ENCODE measurements at regions not wholly inside any gene's neighbourhood (a gene's known extent, or its start where the extent isn't known, plus 50 kb on each side); places are given as distances from the start of the nearest gene placed in this dataset.

DNA sequence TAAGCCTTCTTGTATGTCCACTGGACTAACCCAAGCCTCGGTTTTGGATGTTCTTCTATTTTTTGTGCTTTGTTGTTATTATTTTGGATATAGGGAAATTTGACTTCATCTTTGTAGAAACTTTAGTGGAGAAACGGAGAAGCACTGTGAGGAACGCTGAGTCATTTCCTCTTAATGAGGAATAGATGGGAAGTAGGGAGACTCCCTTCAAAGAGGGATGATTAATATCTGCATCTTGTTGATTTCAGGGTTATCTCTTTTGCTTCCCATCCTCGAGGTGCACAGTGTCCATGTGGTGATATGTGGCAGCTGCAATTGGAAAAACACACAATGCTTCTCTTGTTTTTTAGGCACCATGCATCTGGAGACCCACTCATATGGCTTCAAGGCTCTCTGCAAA lies 1147.9 kb downstream of the NLGN4X start:
- H3K9me3 ChIP-seq (ENCODE audit: control insufficient read depth, insufficient read depth, low read length), result no peaks in the 10 kb centered on the region
- H3K27ac ChIP-seq (ENCODE audit: low read depth, low read length), result no peak overlapping the region
- no peaks in the 10 kb centered on the region for H3K79me2 ChIP-seq (ENCODE audit: control insufficient read depth, low read length)
- no peak overlapping the region for H3K4me3 ChIP-seq (ENCODE audit: low read length)
- no peaks in the 10 kb centered on the region for H3K27me3 ChIP-seq (ENCODE audit: control insufficient read depth, low read length)
- no peaks in the 10 kb centered on the region for H3K36me3 ChIP-seq (ENCODE audit: control insufficient read depth, low read length)
- no peaks in the 10 kb centered on the region for H4K20me1 ChIP-seq (ENCODE audit: control insufficient read depth, insufficient read depth, low read depth, low read length)
- no peaks in the 10 kb centered on the region for H3F3A ChIP-seq (ENCODE audit: control insufficient read depth, insufficient read depth)
- TF ChIP-seq, protein P1, sequence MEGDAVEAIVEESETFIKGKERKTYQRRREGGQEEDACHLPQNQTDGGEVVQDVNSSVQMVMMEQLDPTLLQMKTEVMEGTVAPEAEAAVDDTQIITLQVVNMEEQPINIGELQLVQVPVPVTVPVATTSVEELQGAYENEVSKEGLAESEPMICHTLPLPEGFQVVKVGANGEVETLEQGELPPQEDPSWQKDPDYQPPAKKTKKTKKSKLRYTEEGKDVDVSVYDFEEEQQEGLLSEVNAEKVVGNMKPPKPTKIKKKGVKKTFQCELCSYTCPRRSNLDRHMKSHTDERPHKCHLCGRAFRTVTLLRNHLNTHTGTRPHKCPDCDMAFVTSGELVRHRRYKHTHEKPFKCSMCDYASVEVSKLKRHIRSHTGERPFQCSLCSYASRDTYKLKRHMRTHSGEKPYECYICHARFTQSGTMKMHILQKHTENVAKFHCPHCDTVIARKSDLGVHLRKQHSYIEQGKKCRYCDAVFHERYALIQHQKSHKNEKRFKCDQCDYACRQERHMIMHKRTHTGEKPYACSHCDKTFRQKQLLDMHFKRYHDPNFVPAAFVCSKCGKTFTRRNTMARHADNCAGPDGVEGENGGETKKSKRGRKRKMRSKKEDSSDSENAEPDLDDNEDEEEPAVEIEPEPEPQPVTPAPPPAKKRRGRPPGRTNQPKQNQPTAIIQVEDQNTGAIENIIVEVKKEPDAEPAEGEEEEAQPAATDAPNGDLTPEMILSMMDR (IDR thresholded peaks at IDR 0.05; ENCODE audit: low read depth, low read length, poor library complexity, severe bottlenecking), result no peak
- TF ChIP-seq EZH2phosphoT487 (IDR thresholded peaks at IDR 0.05; ENCODE audit: borderline replicate concordance, low read length), result no peak
- H3K9me2 ChIP-seq (replicated peaks; ENCODE audit: control insufficient read depth, low read length), result no peaks in the 10 kb centered on the region
- H3K4me2 ChIP-seq (ENCODE audit: low read length), result no peak overlapping the region
- no peaks in the 10 kb centered on the region for H3K4me1 ChIP-seq (ENCODE audit: control insufficient read depth, low read length)

DNA sequence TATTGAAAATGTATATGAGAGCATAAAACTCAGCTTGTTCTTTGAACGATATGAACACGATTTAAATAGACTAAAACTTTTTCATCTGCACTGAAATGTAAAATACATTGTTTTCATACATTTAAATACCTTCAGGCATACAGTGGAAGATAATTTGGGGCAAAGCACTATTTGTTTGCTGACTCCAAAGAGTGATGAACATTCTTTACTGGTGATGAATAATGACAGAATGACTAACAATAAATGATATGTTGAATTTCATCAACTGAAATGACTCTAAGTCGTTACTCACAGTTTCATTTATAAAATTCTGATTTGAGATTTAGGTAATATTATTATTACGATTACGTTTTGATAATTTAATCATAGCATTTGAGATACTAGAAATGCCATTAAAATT lies 1160.1 kb downstream of the NLGN4X start:
- no peaks in the 10 kb centered on the region for H3F3A ChIP-seq (ENCODE audit: control insufficient read depth, insufficient read depth)
- H3K4me2 ChIP-seq (ENCODE audit: low read length), result no peak overlapping the region
- TF ChIP-seq, protein P1 (IDR thresholded peaks at IDR 0.05; ENCODE audit: low read depth, low read length, poor library complexity, severe bottlenecking), result no peak
- no peak for TF ChIP-seq EZH2phosphoT487 (IDR thresholded peaks at IDR 0.05; ENCODE audit: borderline replicate concordance, low read length)
- no peak overlapping the region for H3K27ac ChIP-seq (ENCODE audit: low read depth, low read length)
- H3K27me3 ChIP-seq (ENCODE audit: control insufficient read depth, low read length), result no peaks in the 10 kb centered on the region
- no peaks in the 10 kb centered on the region for H3K36me3 ChIP-seq (ENCODE audit: control insufficient read depth, low read length)
- no peak overlapping the region for H3K4me3 ChIP-seq (ENCODE audit: low read length)
- H3K79me2 ChIP-seq (ENCODE audit: control insufficient read depth, low read length), result no peaks in the 10 kb centered on the region
- H4K20me1 ChIP-seq (ENCODE audit: control insufficient read depth, insufficient read depth, low read depth, low read length), result no peaks in the 10 kb centered on the region
- no peaks in the 10 kb centered on the region for H3K9me2 ChIP-seq (replicated peaks; ENCODE audit: control insufficient read depth, low read length)
- H3K4me1 ChIP-seq (ENCODE audit: control insufficient read depth, low read length), result no peaks in the 10 kb centered on the region
- no peaks in the 10 kb centered on the region for H3K9me3 ChIP-seq (ENCODE audit: control insufficient read depth, insufficient read depth, low read length)

DNA sequence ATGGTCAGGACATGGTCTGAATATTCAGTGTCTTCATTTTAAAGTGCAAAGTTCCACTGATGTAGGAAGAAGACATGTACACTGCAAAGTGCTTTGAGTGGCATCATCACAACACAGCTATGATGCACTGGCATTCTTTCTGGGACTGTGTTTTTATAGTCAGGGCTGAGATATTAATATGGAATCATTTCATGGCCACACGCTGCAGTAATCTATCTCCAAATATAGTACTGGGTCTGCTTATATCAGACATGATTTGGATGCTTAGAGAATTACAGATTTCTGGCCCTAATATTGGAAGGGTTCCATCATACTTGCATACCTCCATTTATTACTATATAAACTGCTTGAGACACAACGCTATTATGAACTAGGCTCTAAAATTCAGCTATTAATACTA lies 1170.9 kb downstream of the NLGN4X start:
- no peak for TF ChIP-seq EZH2phosphoT487 (IDR thresholded peaks at IDR 0.05; ENCODE audit: borderline replicate concordance, low read length)
- TF ChIP-seq, protein P1 (IDR thresholded peaks at IDR 0.05; ENCODE audit: low read depth, low read length, poor library complexity, severe bottlenecking), result no peak
- Histone ChIP-seq H3K36me3 (ENCODE audit: control insufficient read depth, low read length) (no peaks in the 10 kb centered on the region), H3K9me2 (replicated peaks; ENCODE audit: control insufficient read depth, low read length) (no peaks in the 10 kb centered on the region), H3F3A (ENCODE audit: control insufficient read depth, insufficient read depth) (no peaks in the 10 kb centered on the region), H3K4me1 (ENCODE audit: control insufficient read depth, low read length) (no peaks in the 10 kb centered on the region), H3K79me2 (ENCODE audit: control insufficient read depth, low read length) (no peaks in the 10 kb centered on the region), H3K27me3 (ENCODE audit: control insufficient read depth, low read length) (no peaks in the 10 kb centered on the region), H3K9me3 (ENCODE audit: control insufficient read depth, insufficient read depth, low read length) (no peaks in the 10 kb centered on the region), H3K4me2 (ENCODE audit: low read length) (no peak overlapping the region), H3K27ac (ENCODE audit: low read depth, low read length) (no peak overlapping the region), H3K4me3 (ENCODE audit: low read length) (no peak overlapping the region), H4K20me1 (ENCODE audit: control insufficient read depth, insufficient read depth, low read depth, low read length) (no peaks in the 10 kb centered on the region)

DNA sequence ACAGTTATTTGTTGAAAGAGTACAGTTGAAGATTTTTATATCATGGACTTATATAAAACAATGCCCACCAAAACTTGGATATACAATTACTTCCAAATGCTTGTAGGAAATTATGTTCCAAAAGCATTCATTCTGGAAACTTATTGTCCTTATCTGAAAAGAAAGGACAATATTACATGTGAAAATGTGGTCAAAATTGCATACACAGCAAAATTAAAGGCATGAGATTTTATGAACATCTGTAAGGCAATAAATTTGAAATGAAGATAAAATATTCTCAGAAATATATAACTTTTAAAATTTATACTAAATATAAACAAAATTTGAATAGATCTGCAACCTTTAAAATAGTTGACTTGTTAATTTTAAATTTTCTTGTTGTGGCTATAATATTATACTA lies 1173.8 kb downstream of the NLGN4X start:
- H3K27me3 ChIP-seq (ENCODE audit: control insufficient read depth, low read length), result no peaks in the 10 kb centered on the region
- TF ChIP-seq EZH2phosphoT487 (IDR thresholded peaks at IDR 0.05; ENCODE audit: borderline replicate concordance, low read length), result no peak
- TF ChIP-seq, protein P1 (IDR thresholded peaks at IDR 0.05; ENCODE audit: low read depth, low read length, poor library complexity, severe bottlenecking), result no peak
- no peaks in the 10 kb centered on the region for H3K9me3 ChIP-seq (ENCODE audit: control insufficient read depth, insufficient read depth, low read length)
- H3K4me1 ChIP-seq (ENCODE audit: control insufficient read depth, low read length), result no peaks in the 10 kb centered on the region
- no peak overlapping the region for H3K4me2 ChIP-seq (ENCODE audit: low read length)
- H4K20me1 ChIP-seq (ENCODE audit: control insufficient read depth, insufficient read depth, low read depth, low read length), result no peaks in the 10 kb centered on the region
- H3F3A ChIP-seq (ENCODE audit: control insufficient read depth, insufficient read depth), result no peaks in the 10 kb centered on the region
- H3K9me2 ChIP-seq (replicated peaks; ENCODE audit: control insufficient read depth, low read length), result no peaks in the 10 kb centered on the region
- H3K79me2 ChIP-seq (ENCODE audit: control insufficient read depth, low read length), result no peaks in the 10 kb centered on the region
- no peaks in the 10 kb centered on the region for H3K36me3 ChIP-seq (ENCODE audit: control insufficient read depth, low read length)
- H3K27ac ChIP-seq (ENCODE audit: low read depth, low read length), result no peak overlapping the region
- H3K4me3 ChIP-seq (ENCODE audit: low read length), result no peak overlapping the region

Data from DOHH2 (cell line).